SK-N-SH (cell line): ENCODE measurements at regions not wholly inside any gene's neighbourhood (a gene's known extent, or its start where the extent isn't known, plus 50 kb on each side); places are given as distances from the start of the nearest gene placed in this dataset.

Source experiments
- CTCF ChIP-seq: fragments of 200-600 bp; sonication (generic); IDR thresholded peaks from 2 replicates; pipeline ENCODE4 v1.6.1; 2017; ENCODE audit warnings: antibody characterized with exemption, mild to moderate bottlenecking, moderate library complexity
- MEF2A ChIP-seq: IDR thresholded peaks from 2 replicates; pipeline ENCODE4 v1.4.0; 2012; ENCODE audit warnings: low read depth, borderline replicate concordance
- POLR2AphosphoS5 ChIP-seq: IDR thresholded peaks from 2 replicates; pipeline ENCODE4 v1.6.1; 2012; ENCODE audit warnings: low read depth, low read length
- RAD21 ChIP-seq: IDR thresholded peaks from 2 replicates; pipeline ENCODE4 v1.6.1; 2012; ENCODE audit warnings: mild to moderate bottlenecking, low read length
- TEAD4 ChIP-seq: IDR thresholded peaks from 2 replicates; pipeline ENCODE4 v1.4.0; 2012; ENCODE audit warnings: mild to moderate bottlenecking, borderline replicate concordance; ENCODE audit not compliant: insufficient read depth
- YY1 ChIP-seq: IDR thresholded peaks from 2 replicates; pipeline ENCODE4 v1.4.0; 2012; ENCODE audit warnings: low read depth, mild to moderate bottlenecking

GRCh38 chr20:55576981-55577380 lies 428.3 kb downstream of the CBLN4 start:
- TF ChIP-seq MEF2A (no peak), YY1 (no peak), CTCF (no peak), POLR2AphosphoS5 (no peak), RAD21 (no peak), TEAD4 (no peak)
